NCI-H2081 (cell line): ENCODE measurements at regions not wholly inside any gene's neighbourhood (a gene's known extent, or its start where the extent isn't known, plus 50 kb on each side); places are given as distances from the start of the nearest gene placed in this dataset.
A peak's percentile ranks its signal among the peaks of the same experiment; 100 is the strongest.

Source experiments
- DNase-seq, 2 experiments: peaks; one replicate each; lab custom pipeline; 2025; lab: John Stamatoyannopoulos, UW

DNA sequence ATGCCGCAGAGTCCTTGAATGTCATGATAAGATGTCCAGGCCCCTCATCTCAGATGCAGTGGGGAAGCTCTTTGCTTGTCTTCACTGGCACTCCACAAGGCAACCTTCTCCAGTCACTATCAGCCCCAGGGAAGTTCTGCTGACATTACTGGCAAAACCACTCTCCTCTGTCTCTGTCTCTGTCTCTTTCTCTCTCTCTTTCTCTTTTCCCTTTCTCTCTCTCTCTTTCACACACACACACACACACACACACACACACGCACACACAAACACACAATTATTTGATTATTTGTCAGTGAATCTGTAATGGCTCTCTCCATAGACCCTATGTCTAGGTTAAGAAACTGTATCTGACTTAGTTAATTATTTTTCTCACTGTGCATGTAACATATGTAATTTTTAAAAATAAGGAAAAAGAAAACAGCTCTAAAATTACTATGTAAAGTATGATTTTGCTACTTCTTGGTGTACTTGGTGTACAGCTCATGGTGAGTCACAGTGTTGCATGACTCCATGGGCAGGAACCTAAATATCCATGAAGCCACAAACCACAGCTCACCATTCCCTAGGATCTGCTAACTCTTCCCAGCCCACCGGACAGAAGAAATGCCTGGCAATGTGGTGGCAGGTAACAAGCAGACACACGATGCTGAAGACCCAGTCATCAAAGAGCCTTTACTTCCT lies 594.9 kb upstream of the ID2 start:
- no peak for DNase-seq

DNA sequence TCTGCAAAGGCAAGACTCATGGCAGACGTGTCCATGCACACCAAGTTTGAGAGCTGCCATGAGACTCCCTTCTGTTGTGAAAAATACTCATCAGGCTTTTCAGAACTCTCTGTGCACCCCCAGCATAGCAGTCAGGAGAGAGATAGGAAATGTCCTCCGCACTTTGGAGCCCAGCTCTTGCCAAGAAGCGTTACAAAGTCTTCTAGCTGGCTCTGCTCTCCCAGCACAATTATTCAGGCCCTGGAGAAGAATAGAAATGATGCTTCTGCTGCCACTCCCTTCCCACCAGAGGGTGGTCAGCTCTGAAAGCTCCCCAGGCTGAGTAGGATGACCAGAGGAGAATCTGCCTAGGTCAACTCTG lies 594.4 kb upstream of the ID2 start:
- no peak for DNase-seq

DNA sequence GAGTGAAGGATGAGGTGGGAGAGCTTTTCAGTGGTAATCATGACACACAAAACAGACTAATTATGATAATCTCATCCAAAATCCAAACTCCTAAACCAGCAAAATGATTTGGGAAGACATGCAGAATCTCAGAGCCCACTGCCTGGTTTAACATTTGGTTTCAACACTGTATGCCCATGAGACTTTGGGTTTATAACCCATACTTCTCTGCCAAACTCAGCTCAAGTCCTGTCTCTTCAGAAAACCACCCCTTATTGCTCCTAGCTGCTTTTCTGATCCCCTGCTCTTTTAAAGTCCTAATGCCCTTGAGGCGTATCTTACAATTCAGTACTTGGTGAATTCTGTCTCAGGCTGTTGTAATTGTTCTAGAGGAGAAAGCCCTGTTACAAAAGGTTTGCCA lies 593.0 kb upstream of the ID2 start:
- DNase-seq = no peak

DNA sequence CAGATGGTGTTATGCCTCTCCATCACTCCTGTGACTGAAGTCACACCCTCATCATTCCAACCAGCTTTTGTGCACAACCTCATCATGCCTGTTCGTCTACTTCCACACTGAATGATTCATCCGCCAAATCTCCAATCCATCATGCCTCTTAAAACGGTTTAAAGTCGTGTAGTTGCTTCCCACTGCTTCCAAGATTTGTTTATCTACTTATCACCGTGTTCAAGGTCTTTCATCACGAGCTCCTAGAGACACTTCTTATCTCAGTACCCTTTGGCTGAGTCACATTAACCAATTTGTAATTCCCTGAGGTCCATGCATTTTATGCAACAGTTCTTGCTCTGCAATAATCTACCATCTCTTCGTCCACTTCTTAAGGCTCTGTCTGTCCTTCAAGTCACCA lies 592.3 kb upstream of the ID2 start:
- no peak for DNase-seq

DNA sequence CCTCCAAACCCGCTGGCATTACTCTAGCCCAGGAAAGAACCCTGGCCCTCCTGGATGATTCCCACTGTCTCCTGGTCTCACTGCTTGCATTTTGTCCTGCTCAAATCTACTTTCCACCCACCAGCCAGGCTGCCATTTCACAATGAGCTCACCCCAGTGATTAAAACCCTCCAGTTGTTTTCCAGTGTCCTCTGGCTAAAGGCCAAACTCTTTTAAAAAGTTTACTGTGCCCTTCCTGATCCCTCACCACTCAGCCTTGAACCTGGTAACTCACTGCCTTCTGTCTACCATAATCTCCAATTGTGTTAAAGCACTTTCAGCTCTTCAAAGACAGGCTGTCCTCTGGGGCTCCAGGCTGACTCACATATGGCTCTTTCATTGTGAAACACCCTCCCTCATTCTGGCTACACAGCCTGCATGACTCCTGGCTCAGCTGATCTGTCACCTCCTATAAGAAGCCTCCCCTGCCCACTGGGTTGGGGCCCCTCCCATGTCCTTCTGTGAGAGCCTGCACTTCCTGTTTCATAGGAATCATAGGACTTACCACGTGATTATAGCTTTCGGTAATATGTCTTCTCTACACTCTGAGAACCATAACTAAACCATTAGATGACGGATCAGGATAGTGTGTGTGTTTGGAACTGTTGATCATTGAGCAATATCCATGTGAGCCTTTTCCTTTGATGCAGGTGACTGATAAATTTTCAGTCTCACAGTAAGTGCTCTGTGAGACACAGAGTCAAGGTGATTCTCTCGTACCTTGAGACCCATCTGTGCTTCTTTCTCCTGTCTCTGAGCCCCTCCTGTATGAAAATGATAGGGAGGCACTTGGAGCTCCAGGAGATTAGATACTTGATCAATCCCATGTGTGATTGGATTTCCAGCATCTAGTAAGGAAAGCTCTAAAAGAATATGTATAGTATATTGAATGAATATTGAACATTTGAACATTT lies 590.8 kb upstream of the ID2 start:
- DNase-seq = no peak

DNA sequence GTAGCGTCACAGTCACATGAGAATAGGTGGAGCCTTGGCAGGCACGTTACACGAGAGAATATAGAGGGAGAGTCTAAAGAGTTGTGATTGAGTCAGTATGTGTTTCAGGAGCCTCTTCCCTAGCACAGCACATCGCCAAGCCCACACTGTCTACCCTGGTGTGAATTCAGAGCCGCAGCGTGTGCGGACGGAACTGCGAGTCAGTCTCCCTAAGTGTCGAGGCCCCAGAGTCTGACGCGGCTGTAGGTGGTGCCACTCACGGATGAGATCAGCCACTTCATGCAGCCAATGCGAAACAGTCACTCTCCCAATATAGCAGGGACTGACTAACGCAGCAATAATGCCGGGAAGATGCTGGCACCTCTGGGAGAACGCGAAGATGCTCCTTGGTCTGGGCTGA lies 587.3 kb upstream of the ID2 start:
- no peak for DNase-seq

DNA sequence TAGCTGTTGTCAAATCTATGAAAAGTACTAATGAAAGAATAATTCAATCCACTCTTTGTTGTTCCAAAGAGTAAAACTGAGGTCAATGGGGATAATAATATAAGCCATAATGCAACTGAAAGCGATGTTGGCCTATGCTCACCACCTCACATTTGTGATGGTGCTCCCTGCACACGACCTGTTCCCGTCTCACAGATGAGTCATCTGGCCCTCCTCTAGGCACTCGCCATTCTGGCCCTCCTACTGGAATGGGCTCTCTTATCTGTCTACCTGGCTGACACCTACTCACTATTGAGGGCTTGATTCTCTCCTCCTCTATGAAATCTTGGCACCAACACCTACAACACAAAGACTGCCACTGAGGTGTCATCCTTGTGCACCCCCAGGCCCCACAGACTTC lies 585.9 kb upstream of the ID2 start:
- no peak for DNase-seq

DNA sequence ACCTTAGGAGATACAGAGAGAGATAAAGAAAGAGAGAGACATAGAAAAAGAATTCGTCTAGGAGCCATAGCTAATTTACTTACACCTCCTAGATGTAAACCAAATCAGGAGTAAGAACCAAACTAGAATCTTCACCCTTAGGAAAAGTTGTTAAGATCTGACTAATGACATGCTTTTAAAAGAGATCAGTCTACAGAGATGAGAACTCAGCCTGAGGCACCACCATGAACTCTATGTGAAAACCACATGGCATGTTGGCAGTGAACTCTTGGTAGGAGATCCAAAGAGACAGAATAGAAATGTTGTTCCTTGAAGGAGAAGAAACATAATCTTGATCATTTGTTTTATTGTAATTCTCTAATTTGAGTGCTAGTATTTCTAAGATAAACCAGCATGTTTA lies 585.4 kb upstream of the ID2 start:
- no peak for DNase-seq

DNA sequence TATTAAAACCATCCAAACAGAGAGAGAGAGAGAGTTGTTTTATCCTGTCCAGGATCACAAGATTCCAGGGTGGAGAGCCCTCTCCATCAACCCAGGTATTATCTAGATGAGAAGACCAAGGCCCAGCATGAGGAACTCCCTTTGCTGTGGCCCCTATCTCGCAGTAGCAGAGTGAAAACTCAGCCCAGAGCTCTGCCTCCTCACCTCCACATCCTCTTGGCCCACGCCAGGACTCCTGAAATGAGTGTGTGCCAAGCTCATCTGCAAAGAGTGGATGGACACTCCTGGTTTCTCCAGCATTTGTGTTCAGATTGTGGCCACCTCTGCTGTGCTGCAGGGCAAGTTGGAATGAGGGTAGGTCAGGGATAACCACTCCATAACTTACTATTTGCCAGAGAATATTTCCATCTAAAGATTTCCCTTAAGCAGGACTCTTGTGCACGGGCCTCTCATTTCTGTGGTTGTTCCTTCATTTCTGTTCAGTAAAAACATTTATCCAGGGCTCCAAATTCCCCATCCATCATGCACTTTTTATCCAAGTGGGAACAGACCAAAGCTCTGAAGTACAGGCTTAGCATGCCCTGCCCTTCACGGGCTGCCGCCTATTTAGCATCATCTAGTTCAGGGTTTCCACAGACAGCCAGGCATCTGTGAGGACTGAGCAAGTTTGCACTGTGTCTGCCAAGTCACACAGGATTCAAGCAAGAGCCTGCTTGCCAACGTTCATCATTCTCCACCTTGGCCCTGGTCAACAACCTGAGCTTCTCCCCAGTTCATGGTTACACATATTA lies 583.2 kb upstream of the ID2 start:
- no peak for DNase-seq

DNA sequence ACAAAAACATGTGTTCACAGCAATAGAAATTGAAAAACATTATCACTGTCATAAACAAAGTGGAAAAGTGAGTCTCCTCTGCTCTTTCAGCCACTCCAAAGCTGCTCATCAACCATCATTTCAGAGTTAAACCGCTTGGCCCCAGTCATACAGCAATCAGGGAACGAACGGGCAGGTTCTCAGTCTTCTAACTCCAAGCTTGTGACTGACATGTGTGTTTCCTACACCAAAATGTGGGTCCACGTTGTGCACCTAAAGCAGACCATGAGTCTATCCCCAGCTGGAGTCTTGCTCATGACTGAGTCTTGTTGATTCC lies 582.6 kb upstream of the ID2 start:
- DNase-seq = no peak

DNA sequence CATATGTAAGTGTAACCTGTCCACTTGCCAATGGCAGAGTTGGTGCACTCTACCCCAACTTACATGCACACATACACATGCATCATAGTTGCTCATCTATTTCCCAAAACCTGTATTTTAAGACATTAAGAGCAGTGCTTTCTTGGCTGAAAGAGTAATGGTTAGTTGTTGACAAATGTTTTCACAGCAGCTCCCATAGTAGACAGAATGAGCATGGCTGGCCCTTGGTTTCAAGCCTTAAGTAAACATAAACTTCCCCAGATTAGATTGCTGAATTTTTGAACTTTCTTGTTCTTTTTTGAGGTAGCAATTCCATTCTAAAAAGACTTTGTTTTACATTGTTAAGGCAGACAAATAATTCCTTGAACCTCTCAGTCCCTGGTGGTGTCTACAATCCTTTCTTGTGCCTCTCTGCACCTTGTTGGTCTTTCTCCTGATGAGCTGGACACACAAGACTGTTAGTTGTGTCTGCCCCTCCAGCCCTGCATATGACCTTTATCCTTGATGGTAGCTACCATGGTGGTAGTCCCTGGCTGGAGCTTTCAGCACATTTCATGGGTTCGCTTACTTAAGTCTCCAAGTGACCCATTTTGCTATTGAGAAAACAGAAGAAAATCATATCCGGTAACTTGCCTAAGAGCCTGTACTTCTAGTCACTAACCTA lies 580.1 kb upstream of the ID2 start:
- no peak for DNase-seq

DNA sequence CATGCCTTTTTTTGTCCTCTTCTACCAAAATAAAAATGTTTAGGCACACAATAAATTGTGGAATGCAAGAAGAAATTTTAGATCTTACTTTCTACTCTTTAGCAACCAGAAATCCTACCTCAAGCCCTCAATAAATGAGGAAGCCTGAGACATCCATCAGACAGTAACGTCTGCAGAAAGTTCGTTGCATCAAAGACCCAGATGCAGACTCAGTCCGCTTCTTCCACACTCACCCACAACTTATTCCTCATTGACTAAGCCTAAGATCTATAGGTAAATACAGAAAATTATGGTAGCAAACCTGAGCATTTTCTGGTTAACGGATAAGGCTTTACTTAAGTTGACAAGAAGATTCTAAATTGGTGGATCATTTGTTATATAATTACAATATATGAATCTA lies 579.4 kb upstream of the ID2 start:
- DNase-seq = no peak

DNA sequence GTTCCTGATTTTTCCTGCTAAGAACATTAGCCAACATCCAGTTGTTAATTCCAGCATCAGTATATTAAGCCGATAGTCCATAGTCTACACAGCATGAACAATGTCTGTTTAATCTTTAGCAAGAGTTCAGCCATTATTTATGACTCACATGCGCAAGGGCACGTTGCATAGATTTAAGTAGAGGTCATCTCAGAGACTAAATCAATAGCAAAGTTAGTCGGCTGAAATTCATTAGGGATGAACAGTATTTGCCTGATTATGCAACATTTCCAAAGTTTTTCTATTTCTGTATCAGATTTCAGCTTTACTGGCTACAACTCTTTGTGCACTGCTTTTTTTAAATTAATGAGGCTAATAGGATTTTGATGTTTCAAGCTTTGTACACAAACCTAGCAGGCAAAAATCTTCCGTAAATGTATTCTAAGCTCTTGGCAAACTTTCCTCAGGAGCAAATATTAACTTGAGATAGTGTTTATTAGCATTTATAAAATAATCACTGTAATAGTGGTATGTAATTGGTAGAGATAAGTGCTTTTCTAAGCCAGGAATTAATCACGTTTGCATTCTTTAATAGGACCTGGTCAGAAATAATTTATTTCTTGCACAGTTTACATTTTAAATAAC lies 578.7 kb upstream of the ID2 start:
- no peak for DNase-seq

DNA sequence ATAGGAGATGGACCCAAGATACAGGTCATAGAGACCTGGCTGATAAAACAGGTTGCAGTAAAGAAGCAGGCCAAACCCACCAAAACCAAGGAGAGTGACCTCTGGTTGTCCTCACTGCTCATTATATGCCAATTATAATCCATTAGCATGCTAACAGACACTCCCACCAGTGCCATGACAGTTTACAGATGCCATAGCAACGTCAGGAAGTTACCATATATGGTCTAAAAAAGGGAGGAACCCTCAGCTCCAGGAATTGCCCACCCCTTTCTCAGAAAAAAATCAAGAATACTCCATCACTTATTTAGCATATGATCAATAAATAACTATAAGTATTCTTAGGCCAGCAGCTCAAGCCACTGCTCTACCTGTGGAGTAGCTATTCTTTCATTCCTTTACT lies 574.7 kb upstream of the ID2 start:
- no peak for DNase-seq

DNA sequence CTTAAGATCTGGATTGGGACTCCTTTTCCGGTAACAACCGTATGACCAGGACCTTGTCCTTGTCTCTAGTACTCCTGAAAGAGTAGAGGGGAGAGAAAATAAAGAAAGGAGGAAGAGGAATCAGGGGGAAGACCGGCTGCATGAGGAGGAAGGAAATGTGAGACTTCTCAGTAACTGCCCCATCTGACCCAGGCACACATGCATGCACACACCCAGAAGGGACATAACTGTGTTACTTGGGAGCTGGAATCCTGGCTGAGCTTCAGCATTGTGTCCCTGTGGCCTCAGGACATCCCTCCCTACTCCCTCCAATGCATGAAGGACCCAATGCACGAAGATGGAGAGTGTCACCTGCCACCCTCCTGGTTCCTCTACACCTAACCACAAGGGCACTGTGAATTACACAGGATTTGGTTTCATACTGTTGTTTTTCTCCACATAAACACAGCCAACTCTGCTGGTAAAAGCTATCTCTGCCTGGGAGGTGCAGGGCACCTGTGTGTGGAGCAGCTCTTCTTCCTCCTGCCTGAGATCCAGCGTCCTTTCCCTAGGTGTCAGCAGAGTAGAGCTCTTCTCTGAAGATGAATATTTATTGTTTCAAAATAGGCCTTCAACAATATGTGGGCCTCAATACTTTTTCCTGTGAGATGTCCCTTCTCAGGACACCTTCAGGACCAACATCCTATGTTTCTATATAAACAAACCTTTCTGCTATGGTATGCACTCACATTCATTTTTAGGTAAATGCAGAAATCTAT lies 574.1 kb upstream of the ID2 start:
- DNase-seq = no peak

DNA sequence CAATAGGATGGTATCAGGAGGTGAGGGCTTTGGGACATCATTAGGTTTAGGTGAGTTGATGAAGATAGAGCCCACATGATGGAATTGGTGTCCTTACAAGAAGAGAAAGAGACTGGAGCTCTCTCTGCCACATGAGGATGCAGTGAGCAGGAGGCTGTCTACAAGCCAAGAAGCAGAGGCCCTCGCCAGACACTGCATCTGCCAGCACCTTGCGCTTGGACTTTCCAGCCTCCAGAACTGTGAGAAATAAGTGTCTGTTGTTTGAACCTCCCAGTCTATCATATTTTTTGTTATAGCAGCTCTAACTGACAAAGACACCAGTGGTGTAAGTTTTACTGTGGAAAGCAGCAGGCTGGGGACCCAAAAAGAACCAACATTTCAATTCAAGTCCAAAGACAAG lies 571.1 kb upstream of the ID2 start:
- no peak for DNase-seq

DNA sequence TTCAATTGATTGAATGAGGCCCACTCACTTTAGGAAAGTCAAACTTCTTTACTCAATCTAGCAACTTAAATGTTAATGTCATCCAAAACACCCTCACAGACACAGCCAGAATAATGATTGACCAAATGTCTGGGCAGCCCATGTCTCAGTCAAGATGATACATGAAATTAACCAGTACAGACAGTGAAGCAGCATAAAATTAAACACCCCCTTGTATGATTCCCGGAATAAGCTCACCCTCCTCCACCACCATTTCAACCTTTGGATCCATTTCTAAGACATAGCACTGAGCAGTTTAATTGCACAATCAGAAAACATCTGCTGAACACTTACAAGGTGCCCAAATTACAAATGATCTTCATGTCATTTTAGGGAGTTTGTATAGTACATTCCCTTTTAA lies 570.7 kb upstream of the ID2 start:
- DNase-seq = no peak

DNA sequence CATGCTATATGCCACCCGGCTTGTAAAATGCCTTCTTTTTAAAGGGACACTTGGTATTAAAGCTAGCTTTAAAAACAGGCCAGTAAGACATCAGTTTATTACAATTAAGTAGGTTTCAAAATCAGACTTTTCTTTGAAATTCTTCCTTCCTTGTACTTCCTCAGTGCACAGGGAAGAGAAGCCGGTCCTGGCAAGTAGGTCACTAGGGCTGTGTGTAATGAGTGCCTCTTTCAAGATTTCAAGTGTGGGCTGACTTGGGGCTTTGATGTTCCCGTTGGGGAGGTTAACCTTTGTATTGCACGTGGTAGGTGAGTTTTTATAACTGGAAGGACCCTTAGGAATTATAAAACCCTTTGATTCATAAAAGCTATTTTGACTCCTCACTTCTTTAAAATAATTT lies 566.4 kb upstream of the ID2 start:
- no peak for DNase-seq

DNA sequence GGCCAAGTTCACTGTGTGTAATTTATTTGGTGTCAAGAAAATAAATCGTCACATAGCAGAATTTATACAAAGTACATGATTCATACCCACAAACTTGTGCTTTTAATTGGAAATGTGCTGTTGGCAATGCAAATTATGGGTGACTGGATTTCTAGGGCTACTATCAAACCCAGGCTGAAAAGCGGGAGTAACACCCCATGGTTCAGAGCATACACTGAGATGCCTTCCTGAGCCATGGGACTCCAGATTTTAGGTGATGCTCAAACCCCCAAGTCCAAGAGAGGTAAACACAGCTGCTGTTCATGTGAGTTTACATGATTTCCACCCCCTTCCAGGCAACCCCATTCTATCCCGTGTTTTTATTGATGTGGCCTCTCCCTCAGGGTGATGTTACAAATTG lies 565.9 kb upstream of the ID2 start:
- DNase-seq = peak; percentile 22 to 62

DNA sequence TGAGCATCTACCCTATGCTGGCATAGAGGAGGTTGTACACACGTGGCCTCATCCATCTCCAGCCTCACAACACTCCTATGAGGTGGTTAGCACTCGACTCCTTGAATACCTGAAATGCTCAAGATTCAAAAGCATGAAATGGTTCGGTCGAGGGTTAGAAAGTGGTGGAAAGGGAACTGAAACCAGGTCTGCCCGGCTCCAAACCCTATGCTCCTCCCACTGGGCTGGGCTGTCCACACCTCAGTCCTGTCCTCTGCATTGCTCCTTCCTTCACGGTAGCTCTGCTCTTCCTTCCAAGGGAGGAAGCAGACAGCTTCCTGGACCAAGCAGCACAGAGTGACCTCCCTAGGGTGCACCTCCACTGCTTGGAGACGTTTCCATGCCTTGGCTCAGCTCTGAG lies 565.2 kb upstream of the ID2 start:
- DNase-seq = no peak
